Esophagus squamous epithelium (tissue), 5 donors: ENCODE measurements at regions not wholly inside any gene's neighbourhood (a gene's known extent, or its start where the extent isn't known, plus 50 kb on each side); places are given as distances from the start of the nearest gene placed in this dataset.

Experiments used
- DNase-seq: peaks from one replicate; lab custom pipeline; 2025; lab: John Stamatoyannopoulos, UW
- H3K27ac ChIP-seq, 4 donors: fragments of 200-600 bp; sonication (generic); one replicate each; pipeline ENCODE4 v1.5.1; 2016 to 2019; ENCODE audit warnings: mild to moderate bottlenecking in 1 of 4
- H3K27me3 ChIP-seq, 4 donors: fragments of 200-600 bp; sonication (generic); 1 replicate in 3 of 4; 2 replicates in 1 of 4; pipeline versions ENCODE4 v1.5.1 to v1.6.0; 2017 to 2021; ENCODE audit warnings: antibody characterized with exemption in 1 of 4
- H3K36me3 ChIP-seq, 3 donors: fragments of 200-600 bp; sonication (generic); one replicate each; pipeline ENCODE4 v1.5.1; 2016 to 2019
- H3K4me1 ChIP-seq, 3 donors: fragments of 200-600 bp; sonication (generic); one replicate each; pipeline ENCODE4 v1.5.1; 2017 to 2019
- H3K4me3 ChIP-seq, 4 donors: fragments of 200-600 bp; sonication (generic); 1 replicate in 3 of 4; 2 replicates in 1 of 4; pipeline ENCODE4 v1.5.1; 2016 to 2019; ENCODE audit warnings: mild to moderate bottlenecking in 2 of 4, moderate library complexity in 1 of 4
- H3K9me3 ChIP-seq, 3 donors: fragments of 200-600 bp; sonication (generic); one replicate each; pipeline ENCODE4 v1.5.1; 2016 to 2019
- CTCF ChIP-seq, 6 experiments: fragments of 450-650 bp in 4 of 6; fragments of 200-600 bp in 2 of 6; sonication (generic) in 2 of 6; IDR thresholded peaks; one replicate each; pipeline ENCODE4 v1.5.1; 2016 to 2019; ENCODE audit warnings: antibody characterized with exemption in 6 of 6, mild to moderate bottlenecking in 4 of 6, moderate library complexity in 4 of 6
- POLR2A ChIP-seq, 4 donors: fragments of 450-650 bp; IDR thresholded peaks; one replicate each; pipeline ENCODE4 v1.6.1; 2017; ENCODE audit warnings: antibody characterized with exemption in 4 of 4, mild to moderate bottlenecking in 4 of 4, moderate library complexity in 3 of 4
- WGBS, 2 donors: methylation state at CpG; one replicate each; pipeline ENCODE4 v1.1.5; 2018; 5-methylcytosine and 5-hydroxymethylcytosine counted together
- intact Hi-C: fragments of 100-400 bp; cut with DNase I; formaldehyde crosslinking; loops from one replicate; pipeline ENCODE4 v1.15.0; 2022
- donor health status: DM: yes; HTN: yes; CAD: no.

- TF ChIP-seq CTCF (IDR thresholded peaks at IDR 0.05) (no peak), POLR2A (IDR thresholded peaks at IDR 0.05) (no peak)
- intact Hi-C loops = no loop called here
- no peak for DNase-seq
These were observed 185.9 kb upstream of the FOXA2 start for GRCh38 chr20:22770241-22770800.

DNA sequence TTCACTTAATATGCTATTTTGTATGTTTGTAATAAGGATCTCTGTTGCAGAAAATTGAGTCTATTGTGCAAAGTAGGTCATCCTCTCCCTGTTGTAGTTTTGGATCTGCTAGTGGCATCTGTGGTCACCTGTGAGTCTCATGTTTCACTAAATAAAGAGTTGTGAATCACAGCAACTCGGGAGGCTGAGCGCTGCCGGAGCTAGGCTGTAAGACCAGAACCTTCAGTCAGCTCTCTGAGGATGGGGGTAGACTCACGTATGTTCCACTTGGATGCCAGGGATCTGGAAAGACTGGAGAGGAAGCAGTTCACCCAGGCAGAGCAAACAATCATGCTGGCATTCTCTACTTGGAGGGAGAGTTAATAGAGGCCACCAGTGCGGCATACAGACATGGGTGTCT lies 187.3 kb upstream of the FOXA2 start:
- 74 to 79% methylated on average over 3 to 4 of the region's 5 CpGs for WGBS, 2 donors
- peaks cover 0 to 4% (median 0%) of the 10 kb centered on the region in 3 donors for H3K4me1 ChIP-seq
- no peak for DNase-seq
- H3K9me3 ChIP-seq = no peaks in the 10 kb centered on the region
- no peak overlapping the region for H3K27ac ChIP-seq
- no peaks in the 10 kb centered on the region for H3K27me3 ChIP-seq
- no peak overlapping the region for H3K4me3 ChIP-seq
- no peaks in the 10 kb centered on the region for H3K36me3 ChIP-seq
- intact Hi-C loops = no loop called here
- TF ChIP-seq CTCF (IDR thresholded peaks at IDR 0.05) (no peak), POLR2A (IDR thresholded peaks at IDR 0.05) (no peak)

More at GRCh38 chr20:22770241-22770800, 185.9 kb upstream of the FOXA2 start:
- Histone ChIP-seq H3K9me3 (no peaks in the 10 kb centered on the region), H3K36me3 (no peaks in the 10 kb centered on the region), H3K27me3 (peaks cover 0 to 5% (median 0%) of the 10 kb centered on the region in 4 donors), H3K4me3 (no peak overlapping the region), H3K4me1 (peaks cover 0 to 10% (median 0%) of the 10 kb centered on the region in 3 donors), H3K27ac (no peak overlapping the region)

DNA sequence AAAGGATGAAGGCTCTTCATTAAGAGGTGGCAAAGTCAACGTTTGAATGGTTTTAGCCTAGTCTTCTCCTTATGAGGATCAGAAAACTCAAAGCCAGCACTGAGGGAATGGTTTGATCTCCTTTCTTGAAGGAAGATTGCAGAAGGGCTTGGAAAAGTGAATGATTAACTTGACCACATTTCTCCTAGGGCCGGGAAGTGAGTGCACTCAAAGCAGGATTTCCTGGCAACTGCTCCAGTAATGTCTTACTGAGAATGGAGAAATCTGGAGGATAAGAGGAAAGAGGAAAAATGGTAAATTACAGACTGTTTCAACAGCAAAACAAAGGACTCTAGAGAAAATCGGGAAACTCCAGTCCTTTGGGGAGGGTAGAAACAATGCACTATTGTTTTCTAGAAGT lies 189.0 kb upstream of the FOXA2 start:
- no peak overlapping the region for H3K4me3 ChIP-seq
- 46 to 59% methylated on average over 3 of the region's 3 CpGs for WGBS, 2 donors
- H3K36me3 ChIP-seq = no peaks in the 10 kb centered on the region
- H3K27me3 ChIP-seq = no peaks in the 10 kb centered on the region
- no peaks in the 10 kb centered on the region for H3K9me3 ChIP-seq
- no peak overlapping the region for H3K27ac ChIP-seq
- intact Hi-C loops = no loop called here
- no peak for DNase-seq
- TF ChIP-seq CTCF (IDR thresholded peaks at IDR 0.05) (no peak), POLR2A (IDR thresholded peaks at IDR 0.05) (no peak)
- H3K4me1 ChIP-seq = peaks cover 0 to 4% (median 0%) of the 10 kb centered on the region in 3 donors

GRCh38 chr20:22775256-22775655 lies 190.9 kb upstream of the FOXA2 start:
- Histone ChIP-seq H3K27ac (no peak overlapping the region), H3K36me3 (no peaks in the 10 kb centered on the region), H3K9me3 (no peaks in the 10 kb centered on the region), H3K4me3 (no peak overlapping the region), H3K4me1 (no peaks in the 10 kb centered on the region), H3K27me3 (no peaks in the 10 kb centered on the region)
- intact Hi-C loops = no loop called here
- DNase-seq = no peak
- TF ChIP-seq POLR2A (IDR thresholded peaks at IDR 0.05) = no peak
- no peak for TF ChIP-seq CTCF (IDR thresholded peaks at IDR 0.05)
- 80 to 92% methylated on average over 1 of the region's 1 CpG for WGBS, 2 donors

DNA sequence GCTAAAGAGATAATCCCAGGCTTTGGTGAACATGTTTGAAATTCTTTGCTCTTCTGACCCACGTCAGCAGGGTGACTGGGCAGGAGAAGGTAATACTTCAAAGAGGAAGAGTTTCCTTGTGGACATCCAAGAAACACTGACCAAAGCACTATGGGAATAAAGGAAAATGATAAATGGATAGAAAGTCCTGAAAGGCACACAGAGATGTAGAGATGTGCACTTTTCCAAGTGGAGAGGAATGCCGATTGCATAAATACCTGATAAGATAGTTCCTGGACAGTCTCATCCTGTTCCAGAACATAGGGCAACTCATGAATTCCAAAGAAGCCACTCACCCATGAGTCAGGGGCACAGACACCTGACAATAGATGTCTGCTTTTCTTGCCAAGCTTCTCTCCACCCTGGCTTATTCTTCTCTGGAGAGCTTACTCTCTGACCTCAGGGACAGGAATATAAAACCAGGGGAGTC lies 191.3 kb upstream of the FOXA2 start:
- H3K27ac ChIP-seq = no peak overlapping the region
- 37 to 48% methylated on average over 2 of the region's 2 CpGs for WGBS, 2 donors
- intact Hi-C loops = no loop called here
- H3K27me3 ChIP-seq = no peaks in the 10 kb centered on the region
- no peak for DNase-seq
- no peaks in the 10 kb centered on the region for H3K36me3 ChIP-seq
- H3K9me3 ChIP-seq = no peaks in the 10 kb centered on the region
- H3K4me3 ChIP-seq = no peak overlapping the region
- no peaks in the 10 kb centered on the region for H3K4me1 ChIP-seq
- TF ChIP-seq CTCF (IDR thresholded peaks at IDR 0.05) = no peak
